ENCODE measurements at regions not wholly inside any gene's neighbourhood (a gene's known extent, or its start where the extent isn't known, plus 50 kb on each side); places are given as distances from the start of the nearest gene placed in this dataset.

GRCh38 chr18:53610957-53611356 is 613.5 kb downstream of the MBD2 start:
- no peak for DNase-seq

GRCh38 chr18:53606792-53607191 is 617.7 kb downstream of the MBD2 start:
- no peak for DNase-seq

GRCh38 chr18:53605198-53605597 is 619.3 kb downstream of the MBD2 start:
- no peak for DNase-seq

- no peak for DNase-seq
Observed at GRCh38 chr18:53603276-53603675, 621.2 kb downstream of the MBD2 start.

- DNase-seq: no peak
Observed at GRCh38 chr18:53601344-53601743, 623.1 kb downstream of the MBD2 start.

GRCh38 chr18:53586923-53587322 is 637.5 kb downstream of the MBD2 start:
- DNase-seq: no peak

All from NCI-H1436 treated with DMSO at 0.1 percent for 48 hours (cell line).